Transverse colon (tissue), 4 donors: ENCODE measurements at regions not wholly inside any gene's neighbourhood (a gene's known extent, or its start where the extent isn't known, plus 50 kb on each side); places are given as distances from the start of the nearest gene placed in this dataset.

Source experiments
- DNase-seq: peaks from one replicate; pipeline ENCODE4 v3.0.0-alpha.2; 2019
- H3K27ac ChIP-seq, 4 donors: fragments of 200-600 bp; sonication (generic); 2 replicates each; pipeline ENCODE4 v1.5.1; 2016 to 2018; ENCODE audit warnings: inconsistent platforms in 4 of 4
- H3K27me3 ChIP-seq: fragments of 200-600 bp; sonication (generic); 2 replicates; pipeline ENCODE4 v1.5.1; 2017; ENCODE audit warnings: inconsistent platforms
- H3K36me3 ChIP-seq, 4 donors: fragments of 200-600 bp; sonication (generic); 2 replicates each; pipeline ENCODE4 v1.5.1; 2017 to 2019; ENCODE audit warnings: inconsistent platforms in 4 of 4
- H3K4me1 ChIP-seq, 4 donors: fragments of 200-600 bp; sonication (generic); 2 replicates each; pipeline ENCODE4 v1.5.1; 2017 to 2020; ENCODE audit warnings: inconsistent platforms in 4 of 4
- H3K4me3 ChIP-seq, 4 donors: fragments of 200-600 bp; sonication (generic); 1 replicate in 1 of 4; 2 replicates in 3 of 4; pipeline versions ENCODE4 v1.5.1 to v1.6.1; 2017 to 2019; ENCODE audit warnings: inconsistent platforms in 4 of 4
- H3K9me3 ChIP-seq, 2 donors: fragments of 200-600 bp; sonication (generic); 2 replicates each; pipeline ENCODE4 v1.5.1; 2017 to 2019; ENCODE audit warnings: inconsistent platforms in 2 of 2
- CTCF ChIP-seq, 5 experiments: fragments of 200-600 bp in 3 of 5; fragments of 450-650 bp in 2 of 5; sonication (generic) in 3 of 5; IDR thresholded peaks; 1 replicate in 2 of 5; 2 replicates in 3 of 5; pipeline ENCODE4 v1.5.1; 2016 to 2017; ENCODE audit warnings: antibody characterized with exemption in 5 of 5, inconsistent platforms in 3 of 5, mild to moderate bottlenecking in 2 of 5, moderate library complexity in 1 of 5
- EP300 ChIP-seq: sonication (generic); formaldehyde crosslinking; IDR thresholded peaks from one replicate; pipeline ENCODE4 v1.6.1; 2017; ENCODE audit warnings: antibody characterized with exemption, low read depth
- POLR2A ChIP-seq: fragments of 450-650 bp; IDR thresholded peaks from one replicate; pipeline ENCODE4 v1.6.1; 2016; ENCODE audit warnings: antibody characterized with exemption, mild to moderate bottlenecking, moderate library complexity
- POLR2AphosphoS5 ChIP-seq, 3 donors: sonication (generic); formaldehyde crosslinking; IDR thresholded peaks; one replicate each; pipeline ENCODE4 v1.6.1; 2016; ENCODE audit warnings: antibody characterized with exemption in 3 of 3
- WGBS, 2 donors: methylation state at CpG; one replicate each; pipeline ENCODE4 v1.1.5; 2018; ENCODE audit warnings: low coverage in 1 of 2; 5-methylcytosine and 5-hydroxymethylcytosine counted together
- in situ Hi-C, 4 donors: fragments of 200-750 bp; cut with MboI; loops; one replicate each; pipeline versions ENCODE4 v1.15.0 to v1.15.1; 2017; ENCODE audit warnings: low sequenced_read_pairs in 3 of 4, low pct_ligation_motif_present in 1 of 4, low pct_unique_long_range_greater_than_20kb in 1 of 4
- intact Hi-C: fragments of 100-400 bp; cut with DNase I; formaldehyde crosslinking; loops from one replicate; pipeline ENCODE4 v1.15.1; 2023; ENCODE audit warnings: low total_unique reads

GRCh38 chr3:145939431-145939830 lies 221.6 kb downstream of the PLOD2 start:
- H3K4me1 ChIP-seq: no peaks in the 10 kb centered on the region
- H3K4me3 ChIP-seq: no peak overlapping the region
- no peaks in the 10 kb centered on the region for H3K9me3 ChIP-seq
- in situ Hi-C loops (no loop called here), intact Hi-C loops (no loop called here)
- H3K36me3 ChIP-seq: no peaks in the 10 kb centered on the region
- H3K27ac ChIP-seq: no peak overlapping the region
- TF ChIP-seq POLR2AphosphoS5 (IDR thresholded peaks at IDR 0.05) (no peak), CTCF (IDR thresholded peaks at IDR 0.05) (no peak), EP300 (no peak), POLR2A (no peak)
- no peaks in the 10 kb centered on the region for H3K27me3 ChIP-seq
- DNase-seq: no peak
- 46 to 47% methylated on average over 2 of the region's 2 CpGs for whole genome bisulfite sequencing, 2 donors

DNA sequence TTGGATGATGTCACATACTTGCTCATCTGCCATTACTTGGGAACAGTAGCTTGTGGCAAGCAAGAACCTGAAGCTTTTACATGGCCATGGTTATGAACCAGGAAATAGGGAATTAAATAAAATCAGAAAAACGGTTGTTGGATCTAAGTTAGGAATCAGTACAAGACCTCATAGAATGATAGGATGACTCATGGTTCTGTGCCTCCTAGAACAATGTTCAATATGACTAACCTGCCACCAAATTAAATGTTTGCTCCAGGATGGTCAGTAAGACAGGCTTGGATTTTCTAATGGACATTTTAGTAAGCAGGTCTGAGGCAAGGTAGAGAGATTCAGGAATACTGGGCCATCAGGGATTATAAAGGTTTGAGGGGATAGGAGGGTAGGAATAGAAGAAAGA lies 218.9 kb downstream of the PLOD2 start:
- TF ChIP-seq EP300: no peak
- TF ChIP-seq POLR2AphosphoS5 (IDR thresholded peaks at IDR 0.05): no peak
- TF ChIP-seq CTCF (IDR thresholded peaks at IDR 0.05): no peak
- TF ChIP-seq POLR2A: no peak
- 38 to 50% methylated on average over 1 of the region's 1 CpG for WGBS, 2 donors
- in situ Hi-C loops: no loop called here
- Histone ChIP-seq H3K27me3 (no peaks in the 10 kb centered on the region), H3K4me1 (no peaks in the 10 kb centered on the region), H3K27ac (no peak overlapping the region), H3K4me3 (no peak overlapping the region), H3K36me3 (no peaks in the 10 kb centered on the region), H3K9me3 (no peaks in the 10 kb centered on the region)
- intact Hi-C loops: no loop called here
- no peak for DNase-seq

DNA sequence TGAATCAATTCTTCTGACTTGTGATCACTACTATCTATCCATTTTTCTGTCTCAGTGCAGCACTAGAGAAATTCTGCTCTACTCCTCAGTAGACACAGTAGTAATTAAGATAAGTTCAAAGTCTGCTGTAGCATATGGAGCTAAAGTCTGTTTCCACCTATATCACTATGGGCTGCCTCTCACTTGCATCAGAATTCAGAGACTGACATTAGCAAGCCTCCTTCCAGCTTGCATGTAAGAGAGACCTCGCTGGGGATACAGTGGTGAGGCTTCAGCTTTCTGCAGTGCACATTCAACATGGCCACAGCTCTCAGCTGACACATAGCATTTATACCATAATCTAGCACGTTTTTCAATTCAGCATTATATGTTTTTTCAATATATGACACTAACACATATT lies 217.0 kb downstream of the PLOD2 start:
- no peak overlapping the region for H3K27ac ChIP-seq
- no peaks in the 10 kb centered on the region for H3K27me3 ChIP-seq
- intact Hi-C loops: no loop called here
- H3K36me3 ChIP-seq: no peaks in the 10 kb centered on the region
- WGBS, 2 donors: 17 to 50% methylated on average over 1 to 2 of the region's 2 CpGs
- no peaks in the 10 kb centered on the region for H3K4me1 ChIP-seq
- in situ Hi-C loops: no loop called here
- TF ChIP-seq EP300 (no peak), POLR2AphosphoS5 (IDR thresholded peaks at IDR 0.05) (no peak), CTCF (IDR thresholded peaks at IDR 0.05) (no peak), POLR2A (no peak)
- no peak overlapping the region for H3K4me3 ChIP-seq
- DNase-seq: no peak
- peaks cover 0 to 5% of the 10 kb centered on the region in 2 donors for H3K9me3 ChIP-seq

GRCh38 chr3:145951441-145951840 lies 209.5 kb downstream of the PLOD2 start:
- no peaks in the 10 kb centered on the region for H3K27me3 ChIP-seq
- no peak overlapping the region for H3K4me3 ChIP-seq
- H3K36me3 ChIP-seq: no peaks in the 10 kb centered on the region
- WGBS, 2 donors: 72 to 100% methylated on average over 2 of the region's 2 CpGs
- intact Hi-C loops: no loop called here
- no peak overlapping the region for H3K27ac ChIP-seq
- TF ChIP-seq POLR2AphosphoS5 (IDR thresholded peaks at IDR 0.05) (no peak), EP300 (no peak), POLR2A (no peak), CTCF (IDR thresholded peaks at IDR 0.05) (no peak)
- H3K9me3 ChIP-seq: peaks cover 0 to 5% of the 10 kb centered on the region in 2 donors
- DNase-seq: no peak
- no peaks in the 10 kb centered on the region for H3K4me1 ChIP-seq
- in situ Hi-C loops: no loop called here
